HG03196 (cell line): ENCODE measurements at regions not wholly inside any gene's neighbourhood (a gene's known extent, or its start where the extent isn't known, plus 50 kb on each side); places are given as distances from the start of the nearest gene placed in this dataset.
"Not testable (repeated sequence)": the region's sequence is repeated elsewhere in the genome, so short reads cannot be mapped to it uniquely, and the experiment has no call there.

ENCODE experiments used
- ATAC-seq: cut with Tn5 transposase; IDR thresholded peaks from one replicate; pipeline ENCODE4 v1.9.1; 2021; ENCODE audit not compliant: unreplicated experiment

DNA sequence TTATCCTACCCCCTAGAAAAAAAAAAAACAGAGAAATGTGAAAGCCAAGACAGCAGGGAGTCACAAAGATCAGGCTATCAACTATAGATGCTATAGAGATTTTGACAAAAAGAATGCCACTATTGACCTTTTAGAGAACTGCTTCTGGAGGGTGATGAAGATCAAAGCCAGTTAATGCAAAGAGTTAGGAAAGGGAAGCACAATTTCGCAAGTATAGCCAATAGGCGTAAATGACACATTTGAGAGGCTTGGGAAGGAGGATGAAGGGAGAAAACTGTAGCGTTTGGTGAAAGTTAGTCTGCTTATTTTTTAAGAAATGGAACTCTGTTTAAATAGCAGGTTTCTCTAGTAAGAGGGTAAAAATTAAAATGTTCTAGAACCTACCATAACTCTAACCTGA is 190.7 kb downstream of the DUSP6 start:
- no peak for ATAC-seq

DNA sequence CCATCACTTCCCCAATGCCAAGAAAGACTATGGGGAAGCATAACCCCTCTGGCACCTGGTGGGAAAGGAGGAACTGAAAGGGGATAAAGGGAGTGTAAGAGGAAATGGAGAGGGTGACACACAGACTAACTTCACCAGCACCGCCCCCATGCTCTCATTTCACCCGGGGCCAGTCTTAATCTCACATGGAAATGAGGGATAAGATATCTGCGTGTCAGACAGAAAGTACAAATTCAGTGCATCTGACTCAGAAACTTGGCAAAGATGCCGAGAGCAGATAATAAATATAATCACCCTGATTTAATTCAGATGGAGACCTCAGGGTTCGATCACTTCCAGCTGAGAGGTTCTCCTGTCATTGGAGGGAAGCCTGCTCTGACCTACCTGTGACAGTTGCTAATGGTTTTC is 191.6 kb downstream of the DUSP6 start:
- ATAC-seq, result no peak

- no peak for ATAC-seq
Observed at GRCh38 chr12:89157413-89157812, 194.9 kb downstream of the DUSP6 start.

- no peak for ATAC-seq
Observed at GRCh38 chr12:89156862-89157262, 195.4 kb downstream of the DUSP6 start.

- no peak for ATAC-seq
Observed at GRCh38 chr12:89156340-89156739, 196.0 kb downstream of the DUSP6 start.

DNA sequence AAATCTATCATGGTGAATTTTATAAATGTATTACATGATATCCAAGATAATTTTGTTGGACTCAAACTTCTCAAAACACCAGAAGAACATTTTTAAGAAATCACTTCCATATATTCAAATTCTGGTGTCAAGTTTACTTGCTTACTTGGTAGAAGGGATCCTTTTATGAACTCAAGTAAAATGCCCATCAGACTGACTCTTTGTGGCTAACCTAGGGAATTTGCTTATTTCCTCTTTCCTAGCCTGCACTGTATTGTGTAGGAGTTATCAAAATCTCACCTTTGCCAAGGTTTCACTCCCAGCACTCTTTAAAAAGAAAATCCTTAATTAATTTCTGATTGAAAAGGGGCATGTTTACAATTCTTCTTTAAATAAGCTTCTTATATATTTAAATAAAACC is 196.5 kb downstream of the DUSP6 start:
- ATAC-seq, result no peak

GRCh38 chr12:89154743-89155499 is 197.4 kb downstream of the DUSP6 start:
- no peak for ATAC-seq

GRCh38 chr12:89153341-89153740 is 199.0 kb downstream of the DUSP6 start:
- no peak for ATAC-seq

- ATAC-seq, result no peak
Observed at GRCh38 chr12:89151536-89151935, 200.8 kb downstream of the DUSP6 start.

- not testable (repeated sequence) for ATAC-seq
Observed at GRCh38 chr12:89150789-89151188, 201.5 kb downstream of the DUSP6 start.

- no peak for ATAC-seq
Observed at GRCh38 chr12:89140602-89141238, 211.6 kb downstream of the DUSP6 start.

- no peak for ATAC-seq
Observed at GRCh38 chr12:89140141-89140540, 212.2 kb downstream of the DUSP6 start.

- no peak for ATAC-seq
Observed at GRCh38 chr12:89139390-89139789, 212.9 kb downstream of the DUSP6 start.

GRCh38 chr12:89138048-89138852 is 214.1 kb downstream of the DUSP6 start:
- no peak for ATAC-seq

DNA sequence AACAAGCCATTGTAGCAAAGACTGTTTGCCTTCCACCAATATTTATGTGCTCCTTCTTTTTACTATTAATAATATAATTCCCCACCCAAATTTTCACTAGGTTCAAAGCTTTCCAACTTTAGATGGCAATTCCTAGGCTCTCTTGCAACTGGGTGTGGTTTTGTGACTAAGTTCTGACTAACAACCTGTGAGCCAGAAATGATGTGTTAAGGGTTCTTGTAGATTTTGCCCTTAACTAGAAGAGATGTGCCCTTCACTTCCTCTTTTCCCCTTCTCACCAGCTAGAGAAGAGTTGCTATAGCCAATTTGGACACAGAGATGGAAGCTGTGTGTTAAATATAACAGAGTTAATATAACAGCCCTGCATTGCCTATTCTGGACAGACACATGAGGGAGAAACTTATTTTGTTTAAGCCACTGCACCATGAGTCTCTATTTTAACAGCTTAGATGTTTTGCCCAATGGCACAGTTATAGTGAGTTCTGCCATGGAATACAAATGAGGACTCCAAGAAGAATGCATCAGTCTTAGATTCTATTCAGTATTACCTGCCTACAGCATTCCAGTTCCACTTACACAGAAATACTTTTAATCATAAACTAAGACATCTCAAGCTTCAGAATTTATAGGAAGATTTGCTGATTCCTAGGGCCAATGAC is 216.2 kb downstream of the DUSP6 start:
- ATAC-seq, result no peak

- ATAC-seq, result no peak
Observed at GRCh38 chr12:89134213-89134770, 218.0 kb downstream of the DUSP6 start.

- no peak for ATAC-seq
Observed at GRCh38 chr12:89129167-89129870, 223.0 kb downstream of the DUSP6 start.

DNA sequence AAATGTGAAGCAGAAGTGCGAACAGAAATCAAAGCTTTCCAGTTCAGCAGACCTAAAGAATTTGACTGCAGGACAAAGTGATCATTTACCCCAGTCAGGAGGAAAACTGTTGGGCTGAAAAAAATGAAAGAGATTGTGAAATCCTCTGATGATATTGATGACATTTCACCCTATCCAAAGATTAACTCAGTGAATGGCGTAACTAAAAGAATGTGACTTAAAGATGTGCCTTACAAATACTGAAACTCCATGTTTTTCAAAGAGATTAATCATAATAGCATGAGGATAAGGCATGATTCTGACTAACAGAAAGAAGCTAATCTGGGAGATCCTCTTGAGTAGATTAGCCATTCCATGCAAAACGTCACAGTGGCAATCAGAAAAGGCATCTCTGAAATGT is 225.6 kb downstream of the DUSP6 start:
- ATAC-seq, result no peak

DNA sequence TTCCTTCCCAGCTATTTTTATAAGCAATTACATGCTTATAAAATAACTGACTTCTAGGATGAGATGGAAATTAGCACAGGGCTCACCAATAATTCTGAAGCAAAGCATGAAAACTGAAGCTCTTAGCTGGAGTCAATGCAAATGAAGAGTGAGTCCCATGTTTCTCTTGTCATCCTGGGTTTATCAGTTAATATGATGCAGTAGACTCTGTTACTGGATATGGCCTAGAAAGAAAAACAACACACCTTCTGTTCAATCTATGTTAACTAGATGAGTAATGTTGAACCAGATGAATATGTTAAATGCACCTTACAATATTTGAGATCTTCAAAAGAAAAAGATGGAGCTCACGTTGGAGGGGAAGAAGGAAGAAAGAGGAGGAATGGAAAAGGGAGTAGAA is 229.4 kb downstream of the DUSP6 start:
- ATAC-seq, result no peak

DNA sequence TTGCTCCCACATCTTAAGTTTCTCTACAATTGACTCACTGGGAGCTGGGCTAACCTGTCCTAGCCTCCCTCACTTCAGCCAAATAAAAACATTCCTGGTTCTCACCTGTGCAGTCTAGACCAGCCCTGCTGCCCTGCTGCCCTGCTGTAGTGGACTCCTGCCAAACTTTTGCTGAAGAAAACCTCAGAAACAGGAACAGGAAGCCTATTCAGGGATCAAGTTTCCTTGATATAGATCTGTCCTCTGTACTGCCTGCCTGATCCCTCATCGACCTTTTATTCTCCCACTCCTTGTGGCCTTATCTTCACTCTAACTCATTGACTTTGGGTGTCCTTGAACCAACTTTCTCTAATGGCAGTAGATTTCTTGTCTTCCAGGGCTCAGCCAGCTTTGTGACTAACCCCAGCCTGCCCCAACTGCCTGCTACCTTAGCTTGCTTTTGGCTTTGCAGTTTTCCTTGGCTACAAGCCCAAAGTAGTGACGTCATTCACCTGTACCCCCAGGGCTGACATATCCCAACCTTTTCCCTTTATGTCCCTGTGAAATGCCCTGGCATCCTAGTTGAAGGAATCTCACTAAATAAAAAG is 234.8 kb downstream of the DUSP6 start:
- no peak for ATAC-seq
